GM19324 (cell line): ENCODE measurements at regions not wholly inside any gene's neighbourhood (a gene's known extent, or its start where the extent isn't known, plus 50 kb on each side); places are given as distances from the start of the nearest gene placed in this dataset.
"Not testable (repeated sequence)": the region's sequence is repeated elsewhere in the genome, so short reads cannot be mapped to it uniquely, and the experiment has no call there.

Experiments
- ATAC-seq: cut with Tn5 transposase; IDR thresholded peaks from one replicate; pipeline ENCODE4 v1.9.1; 2021; ENCODE audit warnings: mild to moderate bottlenecking, moderate library complexity; ENCODE audit not compliant: unreplicated experiment, low FRiP score

GRCh38 chr5:103858367-103858766, 295.8 kb upstream of the NUDT12 start:
- not testable (repeated sequence) for ATAC-seq

DNA sequence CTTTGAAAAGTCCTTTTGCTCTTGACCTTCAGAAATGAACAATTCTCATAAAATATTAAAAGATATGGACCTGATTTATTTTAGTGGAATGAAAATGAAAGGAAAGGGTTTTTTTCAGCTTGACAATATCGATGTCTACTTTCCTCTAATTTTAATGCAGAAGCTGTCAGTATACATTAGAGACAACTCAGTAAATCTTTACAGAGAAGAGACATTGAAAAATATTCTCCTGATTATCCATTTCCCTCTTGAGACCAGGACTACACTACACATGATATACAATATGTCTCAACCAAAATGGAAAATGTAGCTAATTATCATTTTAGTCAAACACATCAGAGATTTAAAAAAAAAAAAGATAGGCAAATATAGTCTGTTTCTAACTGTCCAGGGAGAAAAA, 288.5 kb upstream of the NUDT12 start:
- ATAC-seq, result no peak

DNA sequence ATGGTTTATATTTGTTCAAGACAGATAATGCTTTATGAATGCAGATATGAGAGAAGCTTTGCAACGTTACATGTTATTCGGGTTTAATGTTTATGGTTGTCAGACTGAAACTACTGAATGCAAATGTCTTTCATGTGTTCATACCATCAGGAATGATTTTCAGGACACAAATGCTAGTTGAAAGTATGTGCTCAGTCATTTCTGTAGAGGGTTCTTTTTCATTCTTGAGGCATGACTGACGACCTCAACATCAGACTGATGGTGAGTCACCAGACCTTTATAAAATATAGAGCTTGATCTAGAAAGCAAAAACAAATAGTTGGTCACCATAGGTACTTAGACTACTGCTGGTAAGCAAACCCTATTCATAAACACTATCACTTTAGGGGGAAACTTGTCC, 287.3 kb upstream of the NUDT12 start:
- no peak for ATAC-seq

DNA sequence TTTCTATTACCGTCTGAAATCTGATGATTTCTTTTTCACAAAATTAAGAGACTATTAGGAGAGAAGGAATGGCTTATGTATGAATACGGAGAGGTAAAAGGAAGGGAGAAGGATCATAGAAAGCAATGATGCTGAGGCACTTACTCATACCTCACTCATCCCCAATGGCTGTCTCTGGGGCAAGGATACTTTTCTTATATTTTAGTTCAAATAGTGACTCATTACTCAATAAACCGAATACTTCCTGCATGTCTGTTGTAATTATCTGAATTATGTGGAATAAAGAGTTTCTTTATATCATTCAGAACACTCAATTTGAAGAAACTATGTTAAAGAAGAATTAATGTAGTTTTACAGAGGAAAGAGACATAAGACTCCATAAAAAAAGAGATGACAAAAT, 284.5 kb upstream of the NUDT12 start:
- no peak for ATAC-seq

GRCh38 chr5:103842936-103843335, 280.3 kb upstream of the NUDT12 start:
- no peak for ATAC-seq

DNA sequence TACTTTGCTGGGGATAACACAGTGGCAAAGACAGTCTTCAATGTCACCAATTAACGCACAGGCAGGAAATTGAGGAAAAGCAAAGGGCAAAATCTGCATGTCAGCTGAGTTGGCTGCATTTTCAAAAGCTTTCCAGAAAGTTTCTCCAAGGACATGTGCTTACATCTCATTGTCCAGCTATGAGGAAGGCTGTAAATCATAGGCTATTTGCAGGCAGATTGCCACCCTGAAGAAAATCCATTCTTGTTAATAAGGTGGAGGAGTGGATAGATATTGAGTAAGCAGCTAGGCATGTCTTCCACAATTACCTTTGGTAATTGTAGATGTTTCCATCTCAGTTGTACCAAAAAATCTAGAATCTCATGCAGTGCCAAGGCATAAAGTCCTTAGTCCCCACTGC, 278.0 kb upstream of the NUDT12 start:
- no peak for ATAC-seq

GRCh38 chr5:103834216-103834615, 271.6 kb upstream of the NUDT12 start:
- no peak for ATAC-seq

GRCh38 chr5:103829585-103829984, 267.0 kb upstream of the NUDT12 start:
- ATAC-seq, result no peak

DNA sequence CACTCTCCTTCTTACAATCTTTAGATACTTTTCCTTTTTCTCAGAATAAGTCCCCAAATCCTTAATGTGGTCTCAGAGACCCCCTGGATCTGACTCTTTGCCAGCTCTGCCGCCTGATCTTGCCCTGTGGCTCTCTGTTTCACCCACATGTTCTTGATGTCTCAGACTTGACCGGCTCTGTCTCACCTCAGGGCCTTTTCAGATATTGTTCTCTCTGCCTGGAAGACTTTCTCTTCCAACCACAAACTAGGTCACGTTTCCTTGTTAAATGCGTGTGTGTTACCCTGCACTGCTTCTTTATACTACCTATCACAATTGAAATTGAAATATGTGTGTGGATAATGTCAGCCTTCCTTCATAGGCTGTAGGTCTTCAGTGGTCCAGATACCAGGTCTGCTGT, 265.4 kb upstream of the NUDT12 start:
- ATAC-seq, result no peak

- no peak for ATAC-seq
Observed at GRCh38 chr5:103821361-103821760, 258.8 kb upstream of the NUDT12 start.

DNA sequence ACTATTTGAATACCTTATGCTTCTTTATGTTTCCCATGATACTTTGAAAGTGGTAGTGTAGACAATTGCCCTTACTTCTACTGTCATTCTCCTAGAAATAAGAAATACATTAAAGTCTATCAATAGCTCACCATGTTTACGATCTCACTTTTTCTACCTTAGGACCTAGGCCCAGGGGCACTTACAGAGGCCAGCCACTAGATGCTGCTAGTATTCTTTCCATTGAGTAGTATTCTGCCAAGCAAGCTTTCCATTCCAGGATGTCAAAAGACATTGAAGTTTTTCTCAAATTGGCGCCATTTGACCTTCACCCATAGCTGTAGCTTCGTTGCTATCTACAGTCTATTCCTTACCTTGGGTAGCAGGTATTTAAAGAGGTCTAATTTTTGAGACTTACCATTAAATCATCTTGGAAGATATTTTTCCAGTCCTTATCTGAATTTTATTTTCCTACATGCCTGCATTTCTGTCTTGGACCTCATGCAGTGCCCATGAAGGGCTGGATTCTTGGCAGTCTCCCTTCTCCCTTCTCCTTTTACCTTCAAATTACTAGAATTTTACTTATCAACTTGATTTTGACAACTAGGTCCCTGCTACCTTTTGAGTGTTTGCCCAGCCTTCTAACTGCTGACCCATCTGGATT, 246.0 kb upstream of the NUDT12 start:
- no peak for ATAC-seq

- no peak for ATAC-seq
Observed at GRCh38 chr5:103804711-103805110, 242.1 kb upstream of the NUDT12 start.

GRCh38 chr5:103801681-103802080, 239.1 kb upstream of the NUDT12 start:
- no peak for ATAC-seq

DNA sequence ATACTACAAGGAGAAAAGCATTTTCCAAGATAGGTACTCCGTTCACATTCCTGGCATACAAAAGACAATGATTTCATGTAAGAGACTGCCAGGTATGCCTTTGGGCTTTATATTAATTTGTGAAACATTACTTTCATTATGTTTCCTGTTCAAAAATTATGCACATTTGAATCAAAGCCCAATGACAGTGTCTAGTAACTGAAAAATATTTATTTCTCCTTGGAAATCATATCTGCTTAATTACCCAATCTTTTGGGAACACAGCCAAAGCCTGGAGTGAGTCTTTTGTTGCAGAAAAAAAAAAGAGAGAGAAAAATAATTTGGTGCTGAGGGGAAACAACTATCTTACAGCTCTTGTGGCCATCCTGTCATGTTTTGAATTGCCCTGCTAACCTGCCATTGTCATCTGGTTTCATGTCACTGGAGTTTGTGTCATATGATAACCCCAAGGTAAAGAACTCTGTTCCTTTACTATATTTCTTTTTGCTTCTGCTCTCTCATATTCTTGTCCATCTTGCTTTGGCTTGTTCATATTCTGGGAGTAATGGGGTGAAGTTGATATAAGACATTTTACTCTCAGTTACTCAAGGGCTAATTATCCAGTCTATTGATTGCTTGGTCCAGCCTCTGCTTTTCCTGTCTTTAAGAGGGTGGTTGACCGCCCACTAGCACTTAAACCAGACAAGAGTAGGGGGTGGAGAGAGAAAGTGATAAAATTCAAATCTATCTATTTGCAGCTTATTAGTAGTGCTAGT, 238.3 kb upstream of the NUDT12 start:
- ATAC-seq, result no peak

DNA sequence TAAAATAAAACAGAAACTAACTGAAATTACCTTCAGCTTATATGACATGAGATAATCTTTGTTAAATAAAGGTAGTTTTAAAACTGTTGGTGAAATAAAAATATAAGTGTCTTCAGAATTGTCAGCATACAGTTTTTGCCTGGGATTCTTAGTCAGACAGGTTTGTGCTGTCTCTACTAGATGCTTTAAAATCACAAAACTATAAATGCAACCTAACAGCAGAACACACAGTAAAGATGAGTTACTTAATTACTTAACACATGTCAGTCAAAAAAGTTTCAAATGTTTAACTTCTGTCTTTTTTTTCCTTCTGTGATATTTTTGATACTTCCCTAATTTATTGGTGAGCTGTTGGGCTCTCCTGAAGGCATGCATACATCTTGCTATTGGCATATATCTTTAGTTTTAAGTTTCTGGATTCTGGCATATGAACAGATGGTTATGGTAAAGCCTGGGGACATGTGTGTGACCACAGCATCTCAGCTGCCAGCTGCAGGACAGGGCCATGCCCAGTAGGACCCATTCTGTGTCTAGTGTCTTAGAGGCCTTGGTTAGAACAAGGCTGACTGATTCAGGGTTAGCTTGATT, 231.1 kb upstream of the NUDT12 start:
- no peak for ATAC-seq

DNA sequence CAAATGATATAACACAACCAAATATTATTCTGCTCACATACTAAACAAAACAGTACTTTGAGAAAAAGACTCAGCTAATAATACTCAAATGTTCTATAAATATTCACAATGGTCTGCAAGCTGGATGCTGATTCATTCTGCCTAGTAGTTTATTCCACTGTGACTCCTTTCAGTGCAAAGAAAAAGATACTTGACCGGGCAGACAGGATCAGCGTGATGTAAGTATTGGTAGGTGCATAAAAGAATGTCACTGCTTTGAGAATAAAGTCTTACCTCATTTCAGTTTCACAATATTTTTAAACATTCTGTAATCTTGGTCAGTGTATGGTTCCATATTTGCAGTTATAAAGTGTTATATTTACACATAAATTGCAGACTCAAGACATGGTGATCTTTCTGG, 223.0 kb upstream of the NUDT12 start:
- ATAC-seq, result no peak

DNA sequence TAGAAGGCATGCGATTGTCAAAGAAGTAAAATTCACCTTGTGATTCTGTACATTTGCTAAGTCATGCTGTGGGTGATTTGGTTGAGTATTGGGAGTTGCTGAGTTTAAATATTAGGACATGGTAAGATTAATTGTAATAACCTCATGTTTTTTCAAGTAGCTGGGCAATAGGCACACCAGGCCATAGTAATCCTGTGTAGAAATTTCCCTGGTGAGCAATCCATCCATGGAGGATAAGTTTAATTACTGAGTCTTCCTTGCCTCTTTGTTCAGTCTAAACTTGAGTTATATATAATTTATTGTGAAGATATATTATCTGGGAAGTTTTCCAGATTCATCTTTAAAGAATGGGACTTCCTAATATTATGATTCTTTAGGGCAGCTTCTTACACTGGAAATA, 221.1 kb upstream of the NUDT12 start:
- ATAC-seq, result no peak

DNA sequence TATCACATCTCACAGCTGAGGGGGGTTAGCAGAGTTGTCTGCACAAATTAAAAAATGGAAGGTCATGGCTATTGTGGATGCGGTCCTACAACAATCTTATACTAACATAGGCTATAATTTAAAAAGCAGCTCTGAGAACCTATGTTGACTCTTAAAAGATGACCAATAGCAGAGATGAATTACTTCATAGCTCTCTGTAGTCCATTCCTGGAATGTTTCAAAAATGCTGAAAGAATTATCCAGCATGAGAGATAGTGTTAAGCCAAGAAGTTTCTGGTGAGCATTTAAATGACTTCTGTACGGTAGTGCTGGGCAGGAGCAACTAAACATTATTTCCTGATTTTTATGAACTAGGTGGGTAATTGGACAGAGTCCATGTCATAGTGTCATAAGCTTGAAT, 218.2 kb upstream of the NUDT12 start:
- no peak for ATAC-seq

DNA sequence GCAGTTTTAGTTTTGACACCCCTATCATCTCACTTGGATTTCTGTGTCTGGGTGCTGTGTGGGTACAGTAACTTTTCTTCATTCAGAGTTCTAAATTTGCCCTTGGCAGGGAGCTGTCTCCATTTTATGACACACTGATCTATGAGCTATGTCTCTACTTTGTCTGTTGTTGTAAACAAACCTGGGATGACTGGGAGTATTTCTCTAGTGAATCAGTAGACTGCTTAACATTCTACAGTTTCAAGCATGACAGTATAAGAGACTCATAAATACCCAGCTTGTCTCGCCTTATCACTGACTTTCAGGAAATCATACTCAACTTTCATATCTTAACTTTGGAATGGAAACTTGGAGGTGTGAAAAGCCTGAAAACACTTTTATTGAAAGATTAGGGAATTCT, 212.1 kb upstream of the NUDT12 start:
- no peak for ATAC-seq

- no peak for ATAC-seq
Observed at GRCh38 chr5:103772248-103772647, 209.7 kb upstream of the NUDT12 start.

DNA sequence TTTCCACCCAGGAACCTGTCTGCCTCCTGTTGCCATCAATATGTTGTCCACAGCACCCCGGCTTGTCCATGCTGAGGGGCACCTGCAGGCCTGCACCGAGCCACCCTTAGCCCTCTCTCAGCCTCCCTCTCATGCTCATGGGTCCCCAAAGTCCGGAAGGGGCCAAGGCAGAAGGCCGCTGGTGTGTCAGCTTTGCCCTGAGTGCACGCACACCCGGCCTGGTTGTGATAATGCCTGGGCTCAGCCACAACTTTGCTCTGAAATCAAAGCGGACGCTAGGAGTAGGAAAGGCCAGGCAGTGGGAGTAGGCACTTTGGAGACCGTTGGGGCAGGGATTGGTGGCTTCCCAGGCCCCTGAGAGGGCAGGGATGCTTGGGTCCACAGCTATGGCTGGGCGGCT, 201.8 kb upstream of the NUDT12 start:
- no peak for ATAC-seq

GRCh38 chr5:103758996-103759395, 196.4 kb upstream of the NUDT12 start:
- ATAC-seq, result no peak
